Activated T-helper 2 cell treated with anti-CD3 and anti-CD28 coated beads, Interferon-gamma antibody, Interleukin-2, Interleukin-4, amounts not matched to agents 10 μg/mL and 5 μg/mL and 100 μg/mL, durations not matched to agents 14 hours and 24 hours and 36 hours (primary cell): ENCODE measurements at regions not wholly inside any gene's neighbourhood (a gene's known extent, or its start where the extent isn't known, plus 50 kb on each side); places are given as distances from the start of the nearest gene placed in this dataset.

Source experiments
- DNase-seq: peaks from one replicate; pipeline ENCODE4 v3.0.0; 2021; ENCODE audit warnings: low spot score
- H3K27ac Mint-ChIP-seq: one replicate; pipeline ENCODE4 v1.8.0; 2021; ENCODE audit warnings: mixed read lengths
- H3K27me3 Mint-ChIP-seq: one replicate; pipeline ENCODE4 v1.8.0; 2021; ENCODE audit warnings: low read depth, mixed read lengths
- H3K36me3 Mint-ChIP-seq: one replicate; pipeline ENCODE4 v1.8.0; 2021; ENCODE audit warnings: low read depth, mixed read lengths
- H3K4me1 Mint-ChIP-seq: one replicate; pipeline ENCODE4 v1.8.0; 2021; ENCODE audit warnings: low read depth, mixed read lengths
- H3K4me3 Mint-ChIP-seq: one replicate; pipeline ENCODE4 v1.8.0; 2021; ENCODE audit warnings: low read depth, mild to moderate bottlenecking, moderate library complexity, mixed read lengths
- H3K9me3 Mint-ChIP-seq: one replicate; pipeline ENCODE4 v1.8.0; 2021; ENCODE audit warnings: mixed read lengths
- intact Hi-C: fragments of 100-400 bp; cut with micrococcal nuclease; formaldehyde crosslinking; loops from one replicate; pipeline ENCODE4 v1.15.1; 2023

- no peak overlapping the region for H3K27ac Mint-ChIP-seq
- H3K36me3 Mint-ChIP-seq = peaks cover 9% of the 10 kb centered on the region
- H3K4me1 Mint-ChIP-seq = peaks cover 11% of the 10 kb centered on the region
- DNase-seq = no peak
- no peaks in the 10 kb centered on the region for H3K27me3 Mint-ChIP-seq
- peaks cover 44% of the 10 kb centered on the region for H3K9me3 Mint-ChIP-seq
- no peak overlapping the region for H3K4me3 Mint-ChIP-seq
- intact Hi-C loops = no loop called here
Observed at GRCh38 chr13:39887387-39887786, 231.9 kb downstream of the COG6 start.

GRCh38 chr13:39888865-39889810, 233.7 kb downstream of the COG6 start:
- intact Hi-C loops = no loop called here
- H3K27me3 Mint-ChIP-seq = no peaks in the 10 kb centered on the region

GRCh38 chr13:39890537-39890936, 235.1 kb downstream of the COG6 start:
- Mint-ChIP-seq H3K36me3 (no peaks in the 10 kb centered on the region), H3K4me3 (no peak overlapping the region), H3K27ac (no peak overlapping the region), H3K27me3 (no peaks in the 10 kb centered on the region), H3K4me1 (peaks cover 35% of the 10 kb centered on the region), H3K9me3 (peaks cover 14% of the 10 kb centered on the region)
- intact Hi-C loops = no loop called here
- no peak for DNase-seq

More at GRCh38 chr13:39888865-39889810, 233.7 kb downstream of the COG6 start:
- Mint-ChIP-seq H3K9me3 (peaks cover 28% of the 10 kb centered on the region), H3K4me1 (peaks cover 27% of the 10 kb centered on the region), H3K4me3 (no peak overlapping the region), H3K36me3 (peaks cover 1% of the 10 kb centered on the region), H3K27ac (no peak overlapping the region)
- no peak for DNase-seq

GRCh38 chr13:39892721-39893685, 237.5 kb downstream of the COG6 start:
- H3K9me3 Mint-ChIP-seq = peaks cover 6% of the 10 kb centered on the region
- intact Hi-C loops = no loop called here
- peak overlapping the region; percentile 72 for H3K27ac Mint-ChIP-seq
- H3K4me1 Mint-ChIP-seq = peaks cover 35% of the 10 kb centered on the region
- no peaks in the 10 kb centered on the region for H3K27me3 Mint-ChIP-seq
- H3K4me3 Mint-ChIP-seq = peak overlapping the region; percentile 23
- no peaks in the 10 kb centered on the region for H3K36me3 Mint-ChIP-seq
- no peak for DNase-seq

GRCh38 chr13:39893808-39894207, 238.3 kb downstream of the COG6 start:
- DNase-seq = no peak
- intact Hi-C loops = no loop called here
- peak overlapping the region; percentile 64 for H3K27ac Mint-ChIP-seq
- H3K27me3 Mint-ChIP-seq = no peaks in the 10 kb centered on the region
- H3K36me3 Mint-ChIP-seq = no peaks in the 10 kb centered on the region
- peaks cover 35% of the 10 kb centered on the region for H3K4me1 Mint-ChIP-seq
- H3K4me3 Mint-ChIP-seq = no peak overlapping the region
- no peaks in the 10 kb centered on the region for H3K9me3 Mint-ChIP-seq

GRCh38 chr13:39894586-39894985, 239.1 kb downstream of the COG6 start:
- H3K9me3 Mint-ChIP-seq = no peaks in the 10 kb centered on the region
- H3K4me1 Mint-ChIP-seq = peaks cover 35% of the 10 kb centered on the region
- no peak for DNase-seq
- intact Hi-C loops = no loop called here
- H3K4me3 Mint-ChIP-seq = no peak overlapping the region
- H3K27ac Mint-ChIP-seq = no peak overlapping the region
- no peaks in the 10 kb centered on the region for H3K27me3 Mint-ChIP-seq
- H3K36me3 Mint-ChIP-seq = no peaks in the 10 kb centered on the region

GRCh38 chr13:39895254-39895653, 239.8 kb downstream of the COG6 start:
- DNase-seq = no peak
- intact Hi-C loops = no loop called here
- no peaks in the 10 kb centered on the region for H3K9me3 Mint-ChIP-seq
- no peak overlapping the region for H3K4me3 Mint-ChIP-seq
- peaks cover 35% of the 10 kb centered on the region for H3K4me1 Mint-ChIP-seq
- H3K27ac Mint-ChIP-seq = no peak overlapping the region
- H3K36me3 Mint-ChIP-seq = no peaks in the 10 kb centered on the region
- no peaks in the 10 kb centered on the region for H3K27me3 Mint-ChIP-seq

GRCh38 chr13:39897636-39898035, 242.2 kb downstream of the COG6 start:
- intact Hi-C loops = no loop called here
- Mint-ChIP-seq H3K9me3 (no peaks in the 10 kb centered on the region), H3K4me1 (peaks cover 22% of the 10 kb centered on the region), H3K36me3 (no peaks in the 10 kb centered on the region), H3K4me3 (no peak overlapping the region), H3K27me3 (no peaks in the 10 kb centered on the region), H3K27ac (no peak overlapping the region)
- DNase-seq = no peak

- H3K27ac Mint-ChIP-seq = no peak overlapping the region
- intact Hi-C loops = no loop called here
- H3K27me3 Mint-ChIP-seq = no peaks in the 10 kb centered on the region
- peaks cover 2% of the 10 kb centered on the region for H3K4me1 Mint-ChIP-seq
- no peaks in the 10 kb centered on the region for H3K9me3 Mint-ChIP-seq
- no peak for DNase-seq
- no peak overlapping the region for H3K4me3 Mint-ChIP-seq
- no peaks in the 10 kb centered on the region for H3K36me3 Mint-ChIP-seq
Observed at GRCh38 chr13:39900106-39900750, 244.8 kb downstream of the COG6 start.

GRCh38 chr13:39904959-39905358, 249.5 kb downstream of the COG6 start:
- DNase-seq = no peak
- H3K4me1 Mint-ChIP-seq = peaks cover 5% of the 10 kb centered on the region
- H3K27me3 Mint-ChIP-seq = no peaks in the 10 kb centered on the region
- intact Hi-C loops = no loop called here
- H3K36me3 Mint-ChIP-seq = no peaks in the 10 kb centered on the region
- no peaks in the 10 kb centered on the region for H3K9me3 Mint-ChIP-seq
- no peak overlapping the region for H3K27ac Mint-ChIP-seq
- H3K4me3 Mint-ChIP-seq = no peak overlapping the region

GRCh38 chr13:39909634-39910033, 254.2 kb downstream of the COG6 start:
- intact Hi-C loops = no loop called here
- Mint-ChIP-seq H3K9me3 (no peaks in the 10 kb centered on the region), H3K4me3 (no peak overlapping the region)

GRCh38 chr13:39910041-39910440, 254.6 kb downstream of the COG6 start:
- peaks cover 6% of the 10 kb centered on the region for H3K27me3 Mint-ChIP-seq
- intact Hi-C loops = no loop called here

More at GRCh38 chr13:39909634-39910033, 254.2 kb downstream of the COG6 start:
- H3K4me1 Mint-ChIP-seq = peaks cover 20% of the 10 kb centered on the region
- no peak for DNase-seq
- peaks cover 6% of the 10 kb centered on the region for H3K27me3 Mint-ChIP-seq
- no peaks in the 10 kb centered on the region for H3K36me3 Mint-ChIP-seq
- H3K27ac Mint-ChIP-seq = no peak overlapping the region

More at GRCh38 chr13:39910041-39910440, 254.6 kb downstream of the COG6 start:
- Mint-ChIP-seq H3K9me3 (no peaks in the 10 kb centered on the region), H3K4me3 (no peak overlapping the region), H3K36me3 (no peaks in the 10 kb centered on the region), H3K4me1 (peaks cover 20% of the 10 kb centered on the region), H3K27ac (no peak overlapping the region)
- DNase-seq = no peak
